Raji (cell line): ENCODE measurements at regions not wholly inside any gene's neighbourhood (a gene's known extent, or its start where the extent isn't known, plus 50 kb on each side); places are given as distances from the start of the nearest gene placed in this dataset.

Experiments
- POLR2A ChIP-seq: IDR thresholded peaks from 2 replicates; pipeline ENCODE4 v1.6.1; 2011; ENCODE audit warnings: low read depth, low read length, control low read depth; ENCODE audit not compliant: insufficient read depth

- no peak for TF ChIP-seq POLR2A
Measured at GRCh38 chr7:112892263-112892662, 102.1 kb upstream of the TMEM168 start.

DNA sequence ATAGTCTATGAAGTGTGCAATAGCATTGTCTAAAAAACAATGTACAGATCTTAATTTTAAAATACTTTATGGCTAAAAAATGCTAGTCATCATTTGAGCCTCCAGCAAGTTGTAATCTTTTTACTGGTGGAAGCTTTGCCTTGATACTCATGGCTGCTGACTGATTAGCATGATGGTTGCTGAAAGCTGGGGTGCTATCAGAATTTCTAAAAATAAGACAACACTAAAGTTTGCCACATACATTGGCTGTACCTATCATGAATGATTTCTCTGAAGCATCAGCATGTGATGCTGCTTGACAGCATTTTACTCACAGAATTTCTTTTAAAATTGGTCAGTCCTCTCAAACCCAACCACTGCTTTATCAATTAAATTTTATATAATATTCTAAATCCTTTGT, 101.5 kb upstream of the TMEM168 start:
- TF ChIP-seq POLR2A = no peak

- no peak for TF ChIP-seq POLR2A
Measured at GRCh38 chr7:112889834-112890438, 99.7 kb upstream of the TMEM168 start.

DNA sequence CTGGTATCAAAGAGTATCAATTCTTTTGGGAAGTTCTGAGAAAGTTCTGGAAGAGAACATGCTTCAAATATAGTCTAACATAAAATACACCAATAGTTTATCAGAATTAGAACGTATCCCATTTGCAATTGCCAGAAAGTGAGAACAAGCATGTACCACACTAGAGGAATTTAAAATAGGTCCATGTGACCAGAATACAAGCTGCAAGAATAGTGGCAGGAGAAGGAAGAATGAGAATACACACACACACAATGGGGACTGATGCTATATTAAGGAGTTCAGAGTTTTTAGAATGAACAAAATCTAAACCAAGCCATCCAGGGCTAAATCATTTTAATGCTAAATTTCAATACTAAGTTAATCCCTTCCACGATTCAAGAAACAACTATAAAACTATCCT, 99.1 kb upstream of the TMEM168 start:
- TF ChIP-seq POLR2A = no peak

GRCh38 chr7:112888781-112889180, 98.6 kb upstream of the TMEM168 start:
- no peak for TF ChIP-seq POLR2A

DNA sequence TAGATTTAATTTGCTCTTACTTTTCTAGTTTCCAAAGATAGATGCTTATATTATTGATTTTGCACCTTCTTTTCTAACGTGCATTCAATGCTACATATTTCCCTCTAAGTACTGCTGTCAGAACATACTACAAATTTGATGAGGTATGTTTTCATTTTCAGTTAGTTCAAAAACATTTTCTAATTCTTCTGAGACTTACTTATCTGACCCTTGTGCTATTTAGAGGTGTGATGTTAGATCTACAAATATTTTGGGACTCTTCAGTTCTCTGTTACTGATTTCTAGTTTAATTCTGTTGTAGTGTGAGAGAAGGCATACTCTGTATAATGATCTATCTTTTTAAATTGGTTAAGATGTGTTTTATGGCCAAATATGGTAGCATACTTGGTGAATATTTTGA, 97.8 kb upstream of the TMEM168 start:
- TF ChIP-seq POLR2A = no peak

GRCh38 chr7:112887337-112887736, 97.1 kb upstream of the TMEM168 start:
- no peak for TF ChIP-seq POLR2A

DNA sequence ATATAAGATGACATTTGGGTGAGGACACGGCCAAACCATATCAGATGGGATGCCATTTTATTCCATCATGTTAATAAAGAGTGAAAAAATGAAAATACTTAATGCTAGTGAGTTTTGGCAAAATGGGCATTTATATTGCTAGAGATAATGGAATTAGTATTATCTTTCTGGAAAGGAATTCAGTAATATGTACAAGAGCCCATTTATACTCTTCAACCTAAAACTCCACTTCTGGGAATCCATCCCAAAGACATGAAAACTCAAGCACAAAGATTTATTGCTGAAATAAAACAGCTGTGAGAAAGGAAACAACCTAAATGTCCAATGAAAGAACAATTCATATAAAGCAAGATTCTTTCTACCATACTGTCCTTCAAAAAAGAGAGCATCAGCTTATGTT, 96.0 kb upstream of the TMEM168 start:
- no peak for TF ChIP-seq POLR2A

DNA sequence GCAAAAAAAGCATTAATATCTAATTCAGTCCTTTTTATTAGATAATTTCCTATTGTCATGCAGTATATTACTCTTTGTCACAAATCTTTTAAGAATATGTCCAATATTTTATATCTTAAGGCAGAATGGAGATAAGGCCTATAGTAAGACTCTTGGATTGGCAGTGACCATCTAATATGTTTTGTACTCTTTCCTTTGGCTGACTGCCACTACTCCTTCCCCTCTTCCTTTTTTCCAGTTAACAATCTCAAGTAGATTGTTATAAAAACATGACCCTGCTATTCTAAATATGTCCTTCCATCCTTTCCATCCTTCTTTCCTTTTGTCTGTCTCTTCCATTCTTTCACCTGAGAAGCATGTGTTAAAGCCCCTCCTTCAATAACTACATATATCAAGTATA, 92.8 kb upstream of the TMEM168 start:
- no peak for TF ChIP-seq POLR2A

- no peak for TF ChIP-seq POLR2A
Measured at GRCh38 chr7:112882511-112882910, 92.3 kb upstream of the TMEM168 start.

- no peak for TF ChIP-seq POLR2A
Measured at GRCh38 chr7:112882022-112882421, 91.8 kb upstream of the TMEM168 start.

DNA sequence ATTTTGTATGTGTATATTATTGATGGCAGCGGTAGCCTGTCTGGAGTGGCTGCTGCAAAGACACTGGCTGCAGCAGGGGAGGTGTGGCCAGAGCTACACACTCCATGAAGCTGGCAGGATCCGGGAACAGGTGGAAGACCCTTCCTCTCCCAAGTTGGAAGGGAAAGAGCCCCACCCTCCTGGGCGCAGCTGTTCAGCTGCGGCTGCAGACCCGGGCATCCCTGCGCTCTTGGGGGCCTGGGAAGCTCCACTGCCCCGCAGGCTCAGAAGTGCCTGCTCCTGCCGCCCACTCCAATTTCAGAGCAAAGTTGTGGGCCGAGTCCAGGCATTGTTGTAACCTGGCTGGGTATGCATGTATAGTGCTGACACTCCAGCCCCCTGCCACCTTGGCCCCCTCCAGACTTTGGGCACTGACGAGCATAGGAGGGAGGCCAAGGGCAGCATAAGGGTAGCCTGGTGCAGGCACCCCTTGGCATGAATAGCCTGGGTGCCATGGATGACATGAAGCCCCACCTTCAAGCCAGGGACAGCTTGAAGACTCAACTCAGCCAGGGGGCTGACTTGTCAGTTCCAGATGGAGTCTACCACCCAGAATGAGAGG, 90.7 kb upstream of the TMEM168 start:
- no peak for TF ChIP-seq POLR2A

DNA sequence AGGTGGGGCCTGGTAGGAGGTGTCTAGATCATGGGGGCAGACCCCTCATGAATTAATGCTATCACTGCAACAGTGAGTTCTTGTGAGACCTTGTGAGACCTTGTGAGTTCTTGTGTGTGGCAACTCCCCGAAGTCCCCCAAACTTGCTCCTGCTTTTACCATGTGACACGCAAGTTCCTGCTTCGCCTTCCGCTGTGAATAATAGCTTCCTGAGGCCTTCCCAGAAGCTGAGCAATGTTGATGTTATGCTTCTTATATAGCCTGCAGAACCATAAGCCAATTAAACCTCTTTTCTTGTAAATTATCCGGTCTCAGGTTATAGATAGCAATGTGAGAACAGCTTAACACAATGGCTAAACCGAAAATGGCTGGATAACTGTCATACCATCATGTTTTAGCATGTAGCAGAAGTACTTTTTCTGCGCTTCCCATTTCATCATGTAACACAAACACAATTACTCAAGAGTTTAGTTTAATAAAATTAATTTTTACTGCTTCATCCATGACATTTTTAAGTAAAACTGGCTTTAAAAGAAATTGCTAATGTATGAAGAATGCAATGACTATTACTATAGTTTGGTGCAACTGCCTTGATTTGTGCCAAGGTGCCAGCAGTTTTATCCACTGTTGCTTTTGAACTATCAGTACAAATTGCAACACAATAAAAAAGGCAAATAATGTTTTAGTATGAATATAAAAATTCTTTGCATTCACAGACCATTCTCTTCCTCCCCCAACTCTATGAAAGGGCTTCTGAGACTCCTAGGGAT, 87.7 kb upstream of the TMEM168 start:
- no peak for TF ChIP-seq POLR2A

- TF ChIP-seq POLR2A = no peak
Measured at GRCh38 chr7:112876877-112877276, 86.7 kb upstream of the TMEM168 start.

DNA sequence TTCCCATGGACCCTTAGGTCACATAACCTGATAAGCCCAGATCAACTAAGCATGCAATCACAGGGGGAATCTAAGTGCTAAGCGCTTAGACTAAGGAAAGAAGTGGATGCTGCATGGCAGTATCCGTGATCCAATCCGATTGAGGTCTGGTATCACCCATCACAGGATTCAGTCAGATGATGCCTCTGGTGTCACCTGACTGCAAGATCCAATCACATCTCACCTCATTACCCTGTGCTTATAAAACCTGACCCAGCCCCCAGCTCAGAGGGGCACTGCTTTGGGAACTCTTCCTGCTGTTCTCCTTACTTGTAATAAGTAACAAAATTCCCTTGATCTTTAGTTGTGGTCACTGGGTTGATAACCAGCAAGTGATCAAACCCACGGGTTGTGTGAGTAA, 84.7 kb upstream of the TMEM168 start:
- no peak for TF ChIP-seq POLR2A

GRCh38 chr7:112873831-112874553, 83.8 kb upstream of the TMEM168 start:
- no peak for TF ChIP-seq POLR2A

- no peak for TF ChIP-seq POLR2A
Measured at GRCh38 chr7:112869111-112869774, 79.0 kb upstream of the TMEM168 start.
